Stimulated activated naive CD8-positive, alpha-beta T cell treated with anti-CD3 and anti-CD28 coated beads, Interleukin-15, Interleukin-2, amounts not matched to agents 100 U/mL and 50 U/mL, for 24 hours (primary cell): ENCODE measurements at regions not wholly inside any gene's neighbourhood (a gene's known extent, or its start where the extent isn't known, plus 50 kb on each side); places are given as distances from the start of the nearest gene placed in this dataset.

Source experiments
- ATAC-seq: fragments of 150-1000 bp; cut with Tn5 transposase; one replicate; pipeline ENCODE4 v1.10.0; 2021
- DNase-seq: peaks from one replicate; pipeline ENCODE4 v3.0.0; 2021

DNA sequence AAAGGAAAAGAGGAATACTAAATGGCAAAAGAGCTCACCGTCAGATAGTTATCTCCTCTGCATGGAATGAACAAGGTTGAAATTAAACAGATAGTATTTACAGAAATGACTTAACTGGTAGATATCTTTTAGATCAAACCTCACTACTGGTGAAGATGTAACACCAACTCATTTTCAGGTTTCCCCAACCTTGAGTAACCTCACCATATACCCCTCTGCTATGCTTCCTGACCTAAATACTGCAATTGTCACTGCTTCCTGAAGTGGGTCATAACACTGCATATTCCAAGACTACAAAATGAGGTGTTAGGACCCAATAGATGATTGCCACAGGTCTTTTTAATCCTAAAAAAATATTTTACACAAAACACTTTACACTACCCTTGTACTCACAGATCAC, 76.3 kb upstream of the PLEKHA5 start:
- DNase-seq (no peak), ATAC-seq (no peak)

DNA sequence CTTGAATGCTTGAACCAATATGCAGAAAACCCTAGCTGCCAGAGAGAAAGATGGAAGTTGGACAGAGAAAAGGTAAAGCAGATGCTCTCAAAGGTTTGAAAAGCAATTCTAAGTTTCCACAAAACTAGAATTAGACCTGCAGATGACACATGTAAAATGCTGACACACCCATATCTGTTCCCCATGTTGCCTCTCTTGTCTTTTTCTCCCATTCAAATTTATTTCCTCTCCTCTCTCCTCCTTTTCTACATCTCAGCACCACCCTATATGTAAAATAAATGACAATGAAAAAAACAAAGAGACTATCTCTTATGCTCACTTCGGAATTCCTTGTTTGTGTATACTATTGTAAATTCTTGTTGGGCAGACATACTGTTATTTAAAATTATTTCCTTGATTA, 75.5 kb upstream of the PLEKHA5 start:
- DNase-seq: no peak
- no peak for ATAC-seq

DNA sequence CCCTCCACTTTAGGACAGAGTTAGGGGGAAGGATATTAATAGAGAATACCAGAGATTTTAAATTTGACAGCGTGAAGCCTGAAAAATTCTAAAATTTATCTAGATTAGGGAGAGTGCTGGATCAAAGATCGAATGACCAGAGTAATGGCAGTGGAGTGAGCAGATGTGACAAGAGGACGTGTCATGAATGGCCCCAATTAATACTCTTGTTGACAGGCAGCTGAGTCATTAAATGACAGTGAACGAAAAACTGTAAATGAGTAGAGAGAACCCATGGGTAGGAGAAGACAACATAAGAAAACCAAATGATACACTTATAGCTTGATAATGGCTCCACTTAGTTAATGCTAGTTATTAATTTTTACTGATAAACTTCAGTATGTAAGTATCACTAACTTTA, 73.9 kb upstream of the PLEKHA5 start:
- DNase-seq: no peak
- ATAC-seq: no peak

DNA sequence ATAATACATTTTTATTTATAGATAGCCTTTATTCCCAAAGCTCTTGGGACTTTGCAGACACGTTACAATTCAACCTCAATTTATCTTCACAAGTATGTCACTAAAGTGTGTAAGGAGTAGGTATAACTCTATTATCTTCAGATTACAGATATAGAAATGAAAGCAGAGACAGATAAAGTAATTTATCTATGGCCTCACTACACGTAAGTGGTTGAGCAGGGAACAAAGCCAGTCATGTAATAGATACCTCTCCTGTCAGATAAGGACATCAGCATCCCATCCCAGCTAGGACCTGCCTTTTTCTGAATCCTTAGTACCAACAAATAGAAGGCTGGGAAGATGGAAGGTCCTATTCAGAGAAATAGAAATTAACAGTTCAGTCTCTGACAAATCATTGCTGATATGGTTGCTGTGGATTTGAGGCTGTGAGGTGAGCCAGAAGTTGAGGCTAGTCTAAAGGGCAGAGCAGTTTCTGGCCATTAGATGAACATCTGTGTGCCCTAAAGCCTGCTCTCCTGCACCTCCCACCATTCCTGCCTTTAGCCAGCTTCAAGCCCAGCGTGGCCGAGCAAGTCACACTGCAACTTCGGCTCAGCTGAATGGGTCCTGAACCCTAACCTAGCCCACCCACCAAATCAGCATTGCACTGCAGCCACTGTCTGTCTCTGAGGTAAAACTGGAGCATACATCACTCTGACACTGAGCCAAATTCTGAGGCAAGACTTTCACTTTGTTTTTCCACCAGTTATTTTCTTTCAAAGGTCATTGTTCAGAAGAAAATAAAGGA, 71.1 kb upstream of the PLEKHA5 start:
- DNase-seq (no peak), ATAC-seq (no peak)

DNA sequence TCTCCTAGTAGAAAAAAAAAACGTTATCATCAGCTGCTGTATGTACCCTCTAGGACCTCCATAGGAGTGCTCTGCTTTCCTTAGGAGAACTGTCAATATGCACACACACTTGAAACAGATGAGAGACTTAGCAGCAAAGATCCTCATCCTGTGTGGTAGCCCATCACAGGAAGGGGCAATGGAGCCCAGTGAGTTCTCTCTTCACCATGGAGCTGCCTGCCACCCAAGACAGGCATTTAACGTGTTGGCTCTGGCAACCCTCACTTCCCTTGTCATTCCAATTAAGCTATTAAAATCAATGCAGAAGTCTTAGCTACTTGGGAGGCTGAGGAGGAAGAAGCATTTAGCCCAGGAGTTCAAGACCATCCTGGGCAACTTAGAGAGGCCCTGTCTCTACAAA, 64.8 kb upstream of the PLEKHA5 start:
- ATAC-seq (no peak), DNase-seq (no peak)

DNA sequence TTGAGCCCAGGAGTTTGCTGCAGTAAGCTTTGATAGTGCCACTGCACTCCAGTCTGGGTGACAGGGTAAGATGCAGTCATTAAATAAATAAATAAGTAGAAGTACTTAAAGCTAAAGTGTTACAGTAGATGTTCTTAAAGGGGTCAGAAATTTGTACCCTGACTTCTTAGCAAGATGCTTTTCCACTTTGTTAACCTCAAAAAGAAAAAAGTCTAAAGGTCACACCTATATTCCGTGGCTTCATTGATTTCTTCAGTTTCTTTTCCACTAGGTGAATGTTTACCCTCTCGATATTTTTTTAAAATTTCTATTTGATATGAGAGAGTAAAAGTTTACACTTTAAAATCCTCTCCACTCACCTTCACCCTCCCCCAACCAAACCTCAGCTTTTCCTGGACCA, 64.3 kb upstream of the PLEKHA5 start:
- DNase-seq (no peak), ATAC-seq (no peak)

DNA sequence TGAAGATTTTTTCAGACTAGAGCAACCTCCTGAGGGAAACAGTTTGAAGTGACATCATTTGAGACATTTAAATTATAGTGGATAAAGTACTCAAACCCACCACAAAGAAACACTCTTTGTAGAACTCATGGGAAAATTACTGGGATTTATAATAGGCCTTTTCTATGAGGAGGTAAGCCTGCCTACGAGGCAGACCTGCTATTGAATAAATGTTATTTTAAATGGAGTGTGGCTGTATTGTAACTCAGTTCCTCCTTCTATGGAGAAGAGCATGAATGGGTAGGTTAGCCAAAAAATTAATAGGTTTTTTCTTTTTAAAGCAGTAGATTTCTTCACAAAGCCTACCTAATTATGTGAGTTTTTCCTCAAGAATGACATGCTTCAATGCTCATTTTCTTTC, 63.7 kb upstream of the PLEKHA5 start:
- no peak for DNase-seq
- ATAC-seq: no peak

DNA sequence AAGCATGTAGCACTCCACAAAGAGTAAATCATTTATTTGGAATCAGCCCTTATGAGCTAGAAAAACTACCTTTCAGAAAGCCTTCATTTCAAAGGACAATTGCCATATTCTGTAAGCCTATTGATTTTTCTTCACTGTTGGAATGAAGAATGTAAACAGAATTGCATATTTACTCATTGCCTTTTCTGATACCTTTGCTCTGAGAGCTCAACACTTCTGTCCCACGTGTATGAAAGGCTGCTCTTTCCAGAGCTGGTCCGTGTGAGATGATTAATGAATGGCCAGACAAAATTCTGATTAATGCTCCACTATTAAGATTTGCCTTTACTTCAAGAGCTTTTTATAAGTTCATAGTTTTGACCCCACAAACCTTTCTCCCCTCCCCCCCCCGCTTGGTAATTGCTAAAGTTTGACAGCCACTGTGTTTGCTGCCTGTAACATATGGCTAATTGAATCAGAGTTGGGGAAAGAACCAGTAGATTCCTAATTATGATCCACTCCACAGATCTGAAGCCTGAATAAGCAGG, 63.0 kb upstream of the PLEKHA5 start:
- no peak for DNase-seq
- ATAC-seq: no peak

DNA sequence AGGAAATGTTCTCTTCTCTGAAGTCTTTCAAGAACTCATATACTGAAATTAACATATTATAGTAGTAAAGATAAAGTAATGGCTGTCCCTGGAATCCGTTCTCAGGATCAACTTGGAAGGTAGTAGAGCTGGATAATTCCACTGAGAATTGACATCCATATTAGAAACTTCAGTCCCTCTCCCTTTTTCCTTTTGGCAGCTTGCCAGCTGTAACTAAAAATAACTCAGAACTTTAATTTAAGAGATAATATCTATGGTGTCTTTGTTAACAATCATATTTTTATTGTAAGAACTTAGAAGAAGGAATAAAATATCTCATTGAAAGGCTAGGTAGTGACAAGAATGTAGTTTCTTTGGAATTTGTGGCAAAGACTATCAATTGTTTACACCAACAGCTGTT, 61.4 kb upstream of the PLEKHA5 start:
- no peak for ATAC-seq
- DNase-seq: no peak

DNA sequence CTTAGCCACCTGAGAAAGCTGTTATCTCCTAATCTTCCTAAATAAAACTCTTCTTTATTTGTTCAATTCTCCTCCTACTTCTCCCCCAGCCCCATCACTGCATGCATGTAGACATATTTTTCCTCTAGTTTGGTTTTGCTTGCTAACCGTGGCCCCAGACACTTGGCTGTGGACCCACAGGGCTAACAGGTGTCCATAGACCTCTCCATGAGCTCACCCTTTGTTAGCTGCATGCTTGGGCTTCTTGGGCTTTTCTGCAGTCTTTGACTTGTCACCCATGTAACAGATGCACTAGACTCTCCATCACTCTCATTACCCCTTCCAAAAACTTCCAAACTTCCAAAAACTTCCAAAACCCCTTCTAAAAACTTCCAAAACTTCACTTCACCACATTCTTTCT, 59.2 kb upstream of the PLEKHA5 start:
- ATAC-seq (no peak), DNase-seq (no peak)

DNA sequence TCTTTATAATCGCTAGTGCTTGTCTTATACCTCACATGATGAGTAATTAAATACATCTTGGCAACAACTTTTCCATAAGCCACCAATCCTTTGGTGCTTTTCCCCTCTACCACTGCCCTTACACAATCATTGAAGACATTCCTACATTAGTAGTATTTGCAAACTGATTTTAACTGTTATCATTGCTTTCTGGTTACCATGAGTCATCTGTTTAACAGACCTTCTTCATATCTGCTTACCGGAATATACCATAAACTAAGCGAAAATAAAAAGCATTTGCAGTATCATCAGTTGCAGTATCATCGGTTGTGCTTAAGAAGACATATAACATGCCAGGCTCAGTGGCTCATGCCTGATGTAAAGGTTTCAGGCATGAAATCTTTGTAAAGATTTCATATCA, 54.8 kb upstream of the PLEKHA5 start:
- DNase-seq (no peak), ATAC-seq (no peak)

DNA sequence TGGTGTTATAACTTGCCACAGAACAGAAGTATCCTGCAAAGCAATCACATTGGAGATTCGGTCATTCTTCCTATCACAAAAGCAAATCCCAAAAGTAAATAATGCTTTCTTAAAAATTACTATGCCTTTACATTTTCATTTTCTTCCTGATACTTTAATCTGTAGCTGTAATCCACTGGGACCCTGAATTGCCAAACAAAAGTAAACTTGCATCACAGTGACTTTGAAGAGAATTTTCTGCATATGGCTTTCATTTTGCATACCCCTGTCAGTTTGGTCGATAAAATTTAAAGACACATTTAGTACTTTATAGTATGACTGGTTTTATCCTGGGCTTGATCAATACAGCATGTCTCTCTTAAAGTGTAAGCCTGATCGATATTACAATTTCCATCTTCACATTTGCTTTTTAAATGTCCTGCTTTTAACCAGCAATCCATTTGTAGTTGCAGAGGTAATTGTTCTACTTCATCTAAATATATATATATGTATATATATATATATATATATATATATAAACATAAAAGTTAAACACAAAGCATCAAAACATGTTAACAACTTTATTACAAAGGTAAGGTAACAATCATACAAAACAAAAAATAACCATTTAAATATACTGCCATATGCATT, 53.7 kb upstream of the PLEKHA5 start:
- no peak for ATAC-seq

More for the DNA sequence above, 53.7 kb upstream of the PLEKHA5 start:
- DNase-seq: no peak
